NCI-H146 treated with DMSO at 0.1 percent for 48 hours (cell line): ENCODE measurements at regions not wholly inside any gene's neighbourhood (a gene's known extent, or its start where the extent isn't known, plus 50 kb on each side); places are given as distances from the start of the nearest gene placed in this dataset.

Experiments
- DNase-seq: peaks from one replicate; lab custom pipeline; 2025; ENCODE audit not compliant: unreplicated experiment; lab: John Stamatoyannopoulos, UW

- DNase-seq, result no peak
Measured at GRCh38 chr1:4847711-4848110, 193.3 kb downstream of the AJAP1 start.
